GM21619 (cell line): ENCODE measurements at regions not wholly inside any gene's neighbourhood (a gene's known extent, or its start where the extent isn't known, plus 50 kb on each side); places are given as distances from the start of the nearest gene placed in this dataset.

Experiments used
- ATAC-seq: cut with Tn5 transposase; IDR thresholded peaks from one replicate; pipeline ENCODE4 v1.9.1; 2021; ENCODE audit not compliant: unreplicated experiment

- no peak for ATAC-seq
Measured at GRCh38 chr4:65724973-65725372, 54.7 kb upstream of the EPHA5 start.
